Stomach (tissue), 8 donors: ENCODE measurements at regions not wholly inside any gene's neighbourhood (a gene's known extent, or its start where the extent isn't known, plus 50 kb on each side); places are given as distances from the start of the nearest gene placed in this dataset.

Experiments
- DNase-seq, 2 donors: peaks; one replicate each; pipeline versions ENCODE4 v3.0.0 to v3.0.0-alpha.2; 2013 to 2019
- H3K27ac ChIP-seq, 5 donors: fragments of 200-600 bp in 4 of 5; sonication (generic) in 4 of 5; one replicate each; pipeline ENCODE4 v1.5.1; 2013 to 2019; ENCODE audit warnings: mild to moderate bottlenecking in 1 of 5, moderate library complexity in 1 of 5
- H3K27me3 ChIP-seq, 3 donors: fragments of 200-600 bp; sonication (generic); one replicate each; pipeline ENCODE4 v1.5.1; 2017 to 2019; ENCODE audit warnings: mixed run types in 1 of 3
- H3K36me3 ChIP-seq, 4 donors: fragments of 200-600 bp; sonication (generic); 1 replicate in 3 of 4; 2 replicates in 1 of 4; pipeline ENCODE4 v1.5.1; 2016 to 2019
- H3K4me1 ChIP-seq, 4 donors: fragments of 200-600 bp; sonication (generic); one replicate each; pipeline ENCODE4 v1.5.1; 2016 to 2019
- H3K4me3 ChIP-seq, 4 donors: fragments of 200-600 bp; sonication (generic) in 3 of 4; one replicate each; pipeline ENCODE4 v1.5.1; 2016 to 2019; ENCODE audit warnings: mild to moderate bottlenecking in 1 of 4
- H3K9me3 ChIP-seq, 4 donors: fragments of 200-600 bp; sonication (generic); one replicate each; pipeline ENCODE4 v1.5.1; 2016 to 2019
- EP300 ChIP-seq: sonication (generic); formaldehyde crosslinking; IDR thresholded peaks from one replicate; pipeline ENCODE4 v1.6.1; 2017; ENCODE audit warnings: antibody characterized with exemption
- POLR2A ChIP-seq, 4 donors: fragments of 450-650 bp; IDR thresholded peaks; one replicate each; pipeline ENCODE4 v1.6.1; 2016; ENCODE audit warnings: antibody characterized with exemption in 4 of 4, control low read depth in 2 of 4, mild to moderate bottlenecking in 1 of 4, moderate library complexity in 1 of 4
- POLR2AphosphoS5 ChIP-seq, 3 donors: sonication (generic); formaldehyde crosslinking; IDR thresholded peaks; one replicate each; pipeline ENCODE4 v1.6.1; 2016; ENCODE audit warnings: antibody characterized with exemption in 3 of 3
- WGBS, 5 donors: extraction: QIAGEN DNeasy Blood & Tissue Kit in 3 of 5; methylation state at CpG; one replicate each; pipeline versions ENCODE4 v1.1.5 to v1.1.7; 2013 to 2018; 5-methylcytosine and 5-hydroxymethylcytosine counted together
- intact Hi-C: fragments of 100-400 bp; cut with DNase I; formaldehyde crosslinking; loops from one replicate; pipeline ENCODE4 v1.15.1; 2023; ENCODE audit warnings: low total_unique reads
- TF ChIP-seq, protein P1 (sequence below), 7 experiments: fragments of 450-650 bp in 4 of 7; fragments of 200-600 bp in 3 of 7; sonication (generic) in 3 of 7; IDR thresholded peaks; one replicate each; pipeline ENCODE4 v1.5.1; 2016 to 2019; ENCODE audit warnings: antibody characterized with exemption in 7 of 7, control low read depth in 2 of 7, mild to moderate bottlenecking in 1 of 7
- donor health status: healthy with polysubstance abuse.
- donor health status: Bipolar disorder and iron deficiency.
- donor health status: healthy.

DNA sequence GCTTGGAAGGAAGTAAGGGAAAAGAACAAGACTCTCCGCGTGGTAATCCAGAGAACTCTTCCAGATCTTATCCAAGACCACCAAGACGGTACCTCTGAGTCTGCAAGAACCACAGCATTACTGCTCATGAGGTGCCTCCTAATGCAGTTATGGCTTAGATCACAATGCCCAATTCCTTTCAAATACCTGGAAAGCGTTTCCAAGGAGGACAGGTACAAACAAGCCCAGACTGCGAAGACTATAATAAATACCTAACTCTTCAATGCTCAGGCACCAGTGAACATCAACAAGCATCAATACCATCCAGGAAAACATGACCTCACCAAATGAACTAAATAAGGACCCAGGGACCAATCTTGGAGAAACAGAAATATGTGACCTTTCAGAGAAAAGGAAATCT is 325.5 kb downstream of the CWC27 start:
- H3K4me3 ChIP-seq, result no peak overlapping the region
- intact Hi-C loops, result no loop called here
- no peak for DNase-seq
- H3K27ac ChIP-seq, result no peak overlapping the region
- H3K36me3 ChIP-seq, result no peaks in the 10 kb centered on the region
- TF ChIP-seq, protein P1, sequence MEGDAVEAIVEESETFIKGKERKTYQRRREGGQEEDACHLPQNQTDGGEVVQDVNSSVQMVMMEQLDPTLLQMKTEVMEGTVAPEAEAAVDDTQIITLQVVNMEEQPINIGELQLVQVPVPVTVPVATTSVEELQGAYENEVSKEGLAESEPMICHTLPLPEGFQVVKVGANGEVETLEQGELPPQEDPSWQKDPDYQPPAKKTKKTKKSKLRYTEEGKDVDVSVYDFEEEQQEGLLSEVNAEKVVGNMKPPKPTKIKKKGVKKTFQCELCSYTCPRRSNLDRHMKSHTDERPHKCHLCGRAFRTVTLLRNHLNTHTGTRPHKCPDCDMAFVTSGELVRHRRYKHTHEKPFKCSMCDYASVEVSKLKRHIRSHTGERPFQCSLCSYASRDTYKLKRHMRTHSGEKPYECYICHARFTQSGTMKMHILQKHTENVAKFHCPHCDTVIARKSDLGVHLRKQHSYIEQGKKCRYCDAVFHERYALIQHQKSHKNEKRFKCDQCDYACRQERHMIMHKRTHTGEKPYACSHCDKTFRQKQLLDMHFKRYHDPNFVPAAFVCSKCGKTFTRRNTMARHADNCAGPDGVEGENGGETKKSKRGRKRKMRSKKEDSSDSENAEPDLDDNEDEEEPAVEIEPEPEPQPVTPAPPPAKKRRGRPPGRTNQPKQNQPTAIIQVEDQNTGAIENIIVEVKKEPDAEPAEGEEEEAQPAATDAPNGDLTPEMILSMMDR (IDR thresholded peaks at IDR 0.05), result no peak
- TF ChIP-seq POLR2A (IDR thresholded peaks at IDR 0.05) (no peak), EP300 (no peak), POLR2AphosphoS5 (IDR thresholded peaks at IDR 0.05) (no peak)
- no peaks in the 10 kb centered on the region for H3K9me3 ChIP-seq
- 76 to 80% (median 78%) methylated on average over 5 of the region's 5 CpGs for WGBS, 5 donors
- H3K4me1 ChIP-seq, result no peaks in the 10 kb centered on the region
- H3K27me3 ChIP-seq, result no peaks in the 10 kb centered on the region

DNA sequence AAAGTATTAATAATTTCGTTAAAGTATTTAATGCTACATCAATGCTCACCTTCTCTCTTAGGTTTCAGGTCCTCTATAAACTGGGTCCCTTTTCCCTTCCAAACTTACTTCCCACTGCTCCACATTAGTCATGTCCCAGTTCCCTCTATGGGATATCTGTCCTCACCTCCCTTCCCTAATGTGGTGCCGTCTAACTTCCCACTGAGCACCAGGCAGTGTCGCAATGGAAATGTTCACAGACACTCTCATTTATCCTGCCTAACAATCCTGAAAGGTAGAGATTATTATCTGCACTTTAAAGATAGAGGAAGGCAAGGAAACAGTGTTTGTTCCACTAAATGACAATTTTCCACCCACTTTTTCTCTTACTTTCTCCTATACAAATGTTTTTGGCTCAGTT is 329.7 kb downstream of the CWC27 start:
- WGBS, 5 donors, result 75 to 84% (median 81%) methylated on average over 3 of the region's 3 CpGs
- DNase-seq, result no peak

More for the DNA sequence above, 329.7 kb downstream of the CWC27 start:
- intact Hi-C loops, result no loop called here
- H3K4me3 ChIP-seq, result no peak overlapping the region
- TF ChIP-seq POLR2AphosphoS5 (IDR thresholded peaks at IDR 0.05) (no peak), POLR2A (IDR thresholded peaks at IDR 0.05) (no peak), EP300 (no peak)
- H3K9me3 ChIP-seq, result no peaks in the 10 kb centered on the region
- H3K27ac ChIP-seq, result no peak overlapping the region
- H3K27me3 ChIP-seq, result no peaks in the 10 kb centered on the region
- peaks cover under 1 to 16% (median 6%) of the 10 kb centered on the region in 4 donors for H3K4me1 ChIP-seq
- H3K36me3 ChIP-seq, result no peaks in the 10 kb centered on the region
